H1 (cell line): ENCODE measurements at regions not wholly inside any gene's neighbourhood (a gene's known extent, or its start where the extent isn't known, plus 50 kb on each side); places are given as distances from the start of the nearest gene placed in this dataset.

ENCODE experiments used
- CTCF ChIA-PET: fragments of 300-600 bp; sonication (Branson Sonifier 250); formaldehyde crosslinking; loops from one replicate; lab custom pipeline; 2021; ENCODE audit not compliant: partially characterized antibody; lab: Charles Lee
- POLR2A ChIA-PET: fragments of 300-600 bp; sonication (Branson Sonifier 250); formaldehyde crosslinking; loops from one replicate; lab custom pipeline; 2021; ENCODE audit warnings: inconsistent platforms; ENCODE audit not compliant: partially characterized antibody; lab: Charles Lee
- DNase-seq, 2 experiments: peaks; one replicate each; pipeline versions ENCODE4 v3.0.0 to v3.0.0-alpha.2; 2010 to 2022; ENCODE audit warnings: low spot score in 2 of 2, low read depth in 1 of 2, mixed read lengths in 1 of 2
- FAIRE-seq: peaks from 2 replicates; lab custom pipeline; 2011; peaks lifted over from hg19 to GRCh38; lab: Jason Lieb, UNC
- H2AFZ ChIP-seq: 2 replicates; pipeline ENCODE4 v1.8.1; 2012; ENCODE audit warnings: low read length, inconsistent platforms
- H2AK5ac ChIP-seq: 2 replicates; pipeline ENCODE4 v1.6.1; 2013; ENCODE audit warnings: low read depth, low read length
- H2BK120ac ChIP-seq: replicated peaks from 2 replicates; pipeline ENCODE3; 2013; ENCODE audit warnings: low read depth, low read length, inconsistent platforms
- H2BK12ac ChIP-seq: 2 replicates; pipeline ENCODE4 v1.6.1; 2013; ENCODE audit warnings: low read depth, low read length
- H2BK15ac ChIP-seq: 2 replicates; pipeline ENCODE4 v1.6.1; 2013; ENCODE audit warnings: low read length
- H2BK20ac ChIP-seq: 2 replicates; pipeline ENCODE4 v1.6.1; 2013; ENCODE audit warnings: low read length
- H2BK5ac ChIP-seq: 2 replicates; pipeline ENCODE4 v1.6.1; 2013; ENCODE audit warnings: low read depth, low read length
- H3K14ac ChIP-seq: 2 replicates; pipeline ENCODE4 v1.6.1; 2013; ENCODE audit warnings: inconsistent platforms; ENCODE audit not compliant: insufficient read length
- H3K18ac ChIP-seq: 2 replicates; pipeline ENCODE4 v1.6.1; 2013; ENCODE audit warnings: low read length; ENCODE audit errors: extremely low read depth
- H3K23ac ChIP-seq: 2 replicates; pipeline ENCODE4 v1.6.1; 2013; ENCODE audit warnings: inconsistent platforms; ENCODE audit not compliant: insufficient read length
- H3K23me2 ChIP-seq: 2 replicates; pipeline ENCODE4 v1.6.1; 2013; ENCODE audit warnings: low read depth, low read length
- H3K27ac ChIP-seq: 2 replicates; pipeline ENCODE4 v1.6.1; 2011; ENCODE audit warnings: low read depth, low read length, inconsistent platforms
- H3K27me3 ChIP-seq, 4 experiments: replicated peaks in 1 of 4; 1 replicate in 1 of 4; 2 replicates in 3 of 4; pipeline versions ENCODE4 v1.6.1 to v1.8.1; 2011 to 2013; ENCODE audit warnings: low read length in 3 of 4, mild to moderate bottlenecking in 3 of 4, inconsistent platforms in 2 of 4, mixed read lengths in 2 of 4, moderate library complexity in 1 of 4; ENCODE audit not compliant: control insufficient read depth in 3 of 4, insufficient read depth in 3 of 4; ENCODE audit errors: extremely low read depth in 1 of 4
- H3K36me3 ChIP-seq, 4 experiments: 2 replicates each; pipeline versions ENCODE4 v1.6.1 to v1.8.1; 2011 to 2013; ENCODE audit warnings: mild to moderate bottlenecking in 4 of 4, low read length in 3 of 4, moderate library complexity in 2 of 4, control low read depth in 1 of 4, inconsistent platforms in 1 of 4; ENCODE audit not compliant: insufficient read depth in 4 of 4, control insufficient read depth in 2 of 4
- H3K4ac ChIP-seq: replicated peaks from 2 replicates; pipeline ENCODE3; 2013; ENCODE audit warnings: low read length, low read depth, mixed read lengths, inconsistent platforms; ENCODE audit not compliant: insufficient read length
- H3K4me1 ChIP-seq, 4 experiments: replicated peaks in 1 of 4; 1 replicate in 1 of 4; 2 replicates in 3 of 4; pipeline versions ENCODE4 v1.6.1 to v1.8.1; 2011 to 2013; ENCODE audit warnings: low read length in 3 of 4, inconsistent platforms in 2 of 4, mixed read lengths in 1 of 4; ENCODE audit not compliant: insufficient read depth in 4 of 4, control insufficient read depth in 3 of 4
- H3K4me2 ChIP-seq, 2 experiments: 2 replicates each; pipeline versions ENCODE4 v1.6.1 to v1.8.1; 2011 to 2013; ENCODE audit warnings: low read depth in 2 of 2, low read length in 2 of 2, control low read depth in 1 of 2, inconsistent platforms in 1 of 2, mild to moderate bottlenecking in 1 of 2; ENCODE audit not compliant: insufficient read depth in 1 of 2
- H3K4me3 ChIP-seq, 4 experiments: fragments of 200-600, 300-600 bp in 1 of 4; sonication (generic), shearing (Covaris generic), sonication (Bioruptor Twin) in 1 of 4; 2 replicates each; pipeline versions ENCODE4 v1.5.1 to v1.8.1; 2011 to 2016; ENCODE audit warnings: low read length in 4 of 4, low read depth in 3 of 4, control low read depth in 2 of 4, inconsistent platforms in 2 of 4, mild to moderate bottlenecking in 2 of 4, mixed read lengths in 1 of 4, moderate library complexity in 1 of 4; ENCODE audit not compliant: insufficient read depth in 2 of 4; ENCODE audit errors: extremely low read depth in 1 of 4
- H3K56ac ChIP-seq: replicated peaks from 2 replicates; pipeline ENCODE3; 2013; ENCODE audit warnings: low read depth, mild to moderate bottlenecking, mixed read lengths, low read length, inconsistent platforms; ENCODE audit not compliant: insufficient read length
- H3K79me1 ChIP-seq: 2 replicates; pipeline ENCODE4 v1.6.1; 2013; ENCODE audit warnings: low read depth, low read length, control low read depth
- H3K79me2 ChIP-seq, 2 experiments: 2 replicates each; pipeline versions ENCODE4 v1.6.1 to v1.8.1; 2012 to 2013; ENCODE audit warnings: low read length in 2 of 2, mild to moderate bottlenecking in 2 of 2, inconsistent platforms in 1 of 2; ENCODE audit not compliant: insufficient read depth in 2 of 2, control insufficient read depth in 1 of 2
- H3K9ac ChIP-seq, 4 experiments: replicated peaks in 1 of 4; 1 replicate in 1 of 4; 2 replicates in 3 of 4; pipeline versions ENCODE4 v1.6.1 to v1.8.1; 2011 to 2013; ENCODE audit warnings: low read depth in 3 of 4, low read length in 3 of 4, control low read depth in 2 of 4, mild to moderate bottlenecking in 2 of 4, moderate library complexity in 2 of 4, inconsistent platforms in 1 of 4; ENCODE audit errors: extremely low read depth in 1 of 4
- H3K9me3 ChIP-seq, 2 experiments: 2 replicates each; pipeline versions ENCODE4 v1.6.1 to v1.8.1; 2012 to 2013; ENCODE audit warnings: mild to moderate bottlenecking in 2 of 2, moderate library complexity in 2 of 2, control low read depth in 1 of 2, inconsistent platforms in 1 of 2, low read depth in 1 of 2, low read length in 1 of 2, mixed read lengths in 1 of 2; ENCODE audit not compliant: insufficient read depth in 2 of 2
- H4K20me1 ChIP-seq, 2 experiments: replicated peaks in 1 of 2; 2 replicates each; pipeline versions ENCODE3 to v1.8.1; 2011 to 2013; ENCODE audit warnings: inconsistent platforms in 2 of 2, low read length in 2 of 2, mild to moderate bottlenecking in 1 of 2; ENCODE audit not compliant: insufficient read depth in 2 of 2, control insufficient read depth in 1 of 2
- H4K5ac ChIP-seq: 2 replicates; pipeline ENCODE4 v1.6.1; 2013; ENCODE audit warnings: low read length, low read depth, mixed read lengths, inconsistent platforms; ENCODE audit not compliant: insufficient read length
- H4K8ac ChIP-seq: 2 replicates; pipeline ENCODE4 v1.8.0; 2013; ENCODE audit warnings: mild to moderate bottlenecking, moderate library complexity, low read length, inconsistent platforms; ENCODE audit not compliant: insufficient read depth; ENCODE audit errors: extremely low read depth
- H4K91ac ChIP-seq: replicated peaks from 2 replicates; pipeline ENCODE3; 2013; ENCODE audit warnings: low read length, mixed read lengths, inconsistent platforms; ENCODE audit not compliant: insufficient read length
- BACH1 ChIP-seq: IDR thresholded peaks from 2 replicates; pipeline ENCODE4 v1.6.1; 2012; ENCODE audit warnings: low read length, improper control_type of control experiment
- CBX5 ChIP-seq: fragments of 300-800, 300-1000 bp; sonication (generic); IDR thresholded peaks from 2 replicates; pipeline ENCODE4 v1.7.1; 2016; ENCODE audit warnings: antibody characterized with exemption, low read length, low read depth
- CTBP2 ChIP-seq: IDR thresholded peaks from 2 replicates; pipeline ENCODE4 v1.7.0; 2011; ENCODE audit warnings: borderline replicate concordance, mild to moderate bottlenecking, moderate library complexity, mixed read lengths, low read length; ENCODE audit not compliant: insufficient read depth, insufficient read length
- EP300 ChIP-seq, 2 experiments: IDR thresholded peaks; 1 replicate in 1 of 2; 2 replicates in 1 of 2; pipeline ENCODE4 v1.6.1; 2011 to 2012; ENCODE audit warnings: low read depth in 2 of 2, low read length in 2 of 2, mild to moderate bottlenecking in 2 of 2, borderline replicate concordance in 1 of 2, inconsistent platforms in 1 of 2, moderate library complexity in 1 of 2
- HDAC2 ChIP-seq, 2 experiments: fragments of 300-600 bp in 1 of 2; sonication (generic) in 1 of 2; IDR thresholded peaks; 2 replicates each; pipeline ENCODE4 v1.6.1; 2011 to 2012; ENCODE audit warnings: low read depth in 2 of 2, low read length in 2 of 2, mild to moderate bottlenecking in 2 of 2, moderate library complexity in 2 of 2, borderline replicate concordance in 1 of 2, inconsistent platforms in 1 of 2
- RNF2 ChIP-seq: fragments of 200-900, 300-1000 bp; sonication (generic); IDR thresholded peaks from 2 replicates; pipeline ENCODE4 v1.7.1; 2016; ENCODE audit warnings: borderline replicate concordance, low read depth, mild to moderate bottlenecking, antibody characterized with exemption, low read length; ENCODE audit not compliant: poor library complexity, severe bottlenecking; ENCODE audit errors: missing control alignments
- SIX5 ChIP-seq: IDR thresholded peaks from 2 replicates; pipeline ENCODE4 v1.6.1; 2011; ENCODE audit warnings: mild to moderate bottlenecking, low read depth, low read length
- SP1 ChIP-seq: IDR thresholded peaks from 2 replicates; pipeline ENCODE4 v1.6.1; 2011; ENCODE audit warnings: low read depth, low read length
- SP2 ChIP-seq: IDR thresholded peaks from 2 replicates; pipeline ENCODE4 v1.6.1; 2012; ENCODE audit warnings: mild to moderate bottlenecking, low read length, inconsistent platforms
- SRF ChIP-seq: IDR thresholded peaks from 2 replicates; pipeline ENCODE4 v1.6.1; 2011; ENCODE audit warnings: mild to moderate bottlenecking, low read depth, low read length, moderate library complexity
- TBP ChIP-seq: IDR thresholded peaks from 2 replicates; pipeline ENCODE4 v1.6.1; 2011; ENCODE audit warnings: low read depth, low read length, improper control_type of control experiment
- WGBS, 2 experiments: shearing (Covaris generic) in 1 of 2; methylation state at CpG; one replicate each; pipeline versions ENCODE4 v1.1.6 to v1.1.7; 2013 to 2015; ENCODE audit warnings: low lambda C conversion rate in 2 of 2, mixed read lengths in 2 of 2, inconsistent platforms in 1 of 2, low coverage in 1 of 2, missing lambda C conversion rate in 1 of 2; ENCODE audit not compliant: insufficient replicate concordance in 2 of 2, insufficient coverage in 1 of 2, insufficient read length in 1 of 2; ENCODE audit errors: extremely low coverage in 1 of 2, missing lambda C conversion rate in 1 of 2; 5-methylcytosine and 5-hydroxymethylcytosine counted together

GRCh38 chr2:176637486-176638166 is 368.4 kb downstream of the MTX2 start:
- no peak for FAIRE-seq
- Histone ChIP-seq H2AFZ (0 out of 2 replicates have a peak overlapping the region, but pooled peaks have one; percentile 24), H3K27ac (no peak overlapping the region), H3K23ac (no peak overlapping the region), H2AK5ac (no peak overlapping the region), H3K18ac (no peak overlapping the region; the same call in 1 of the 2 replicates), H3K27me3 (peaks cover 12 to 35% (median 20%) of the 10 kb centered on the region in 4 experiments), H4K20me1 (no peaks in the 10 kb centered on the region), H3K36me3 (no peaks in the 10 kb centered on the region), H3K79me1 (no peaks in the 10 kb centered on the region), H3K56ac (no peak overlapping the region), H3K4me2 (peak overlapping the region; percentile 57 to 69), H3K79me2 (no peaks in the 10 kb centered on the region), H3K4me1 (peaks cover 0 to 5% (median 0%) of the 10 kb centered on the region in 4 experiments; a peak in 2 of 7 replicates), H3K4me3 (peak overlapping the region; percentile 34 to 68 (median 45)), H4K8ac (no peak overlapping the region), H2BK12ac (no peak overlapping the region), H3K14ac (no peak overlapping the region), H2BK5ac (no peak overlapping the region), H2BK20ac (no peak overlapping the region), H4K5ac (no peak overlapping the region), H3K9ac (no peak overlapping the region; a peak in 1 of 7 replicates), H4K91ac (no peak overlapping the region), H3K23me2 (peaks cover 3% of the 10 kb centered on the region; the same call in 1 of the 2 replicates), H2BK15ac (no peak overlapping the region), H3K4ac (no peak overlapping the region), H2BK120ac (no peak overlapping the region), H3K9me3 (no peaks in the 10 kb centered on the region)
- CTCF ChIA-PET, result interaction anchor here (0.7 to 13.2 kb wide), 28 partner anchors 8 to 526 kb away, joined by 3 to 119 read pairs (median 4); no protein-coding TSS in a partner anchor
- DNase-seq, result peak in 1 of 2 experiments; percentile 81
- 4% methylated on average over 53 of the region's 74 CpGs; no CpG with 5 or more reads in 1 of the 2 experiments for WGBS, 2 experiments
- POLR2A ChIA-PET, result interaction anchor here (0.5 to 0.7 kb wide), 2 partner anchors 10 to 18 kb away, joined by 3 read pairs; no protein-coding TSS in a partner anchor
- TF ChIP-seq SP1 (no peak), HDAC2 (IDR thresholded peaks at IDR 0.05; ENCODE audit: borderline replicate concordance in 1 of 2, low read depth in 2 of 2, low read length in 2 of 2) (peak in 1 of 2 experiments; percentile 82; a peak in 1 of 4 replicates), BACH1 (peak; percentile 43; the same call in 1 of the 2 replicates), SIX5 (no peak), RNF2 (peak; percentile 61), SP2 (no peak), TBP (0 out of 2 replicates have a peak, but pooled peaks have one; percentile 11), CTBP2 (peak; percentile 50), CBX5 (no peak), EP300 (IDR thresholded peaks at IDR 0.05; ENCODE audit: borderline replicate concordance in 1 of 2, low read depth in 2 of 2, low read length in 2 of 2) (no peak), SRF (no peak)
